ENCODE measurements at regions not wholly inside any gene's neighbourhood (a gene's known extent, or its start where the extent isn't known, plus 50 kb on each side); places are given as distances from the start of the nearest gene placed in this dataset.

DNA sequence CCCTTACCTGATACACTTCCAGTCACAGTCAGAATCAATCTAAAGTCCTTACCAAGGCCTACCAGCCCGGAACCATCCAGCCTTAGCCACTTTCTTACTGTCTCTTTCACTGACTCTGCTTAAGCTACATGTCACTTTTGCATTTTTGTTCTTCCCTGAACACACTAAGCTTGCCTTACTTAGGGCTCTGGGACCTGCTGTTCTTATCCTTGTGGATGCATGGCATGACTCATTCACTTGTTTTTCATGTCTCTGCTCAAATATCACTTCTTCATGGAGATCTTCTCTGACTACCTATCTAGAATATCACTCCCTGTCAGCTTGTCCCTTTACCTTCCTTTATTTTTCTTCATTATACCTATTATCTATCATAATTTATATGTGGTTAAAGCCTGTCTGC lies 65.6 kb upstream of the ZDHHC17 start:
- WGBS, 2 experiments (ENCODE audit: extremely low coverage in 1 of 2, insufficient coverage in 1 of 2, insufficient read length in 1 of 2, insufficient replicate concordance in 2 of 2, low coverage in 1 of 2, low lambda C conversion rate in 2 of 2, missing lambda C conversion rate in 1 of 2) = 84% methylated on average over 1 of the region's 1 CpG; no CpG with 5 or more reads in 1 of the 2 experiments
- H2BK20ac ChIP-seq (ENCODE audit: low read length) = no peak overlapping the region
- TF ChIP-seq CEBPB (IDR thresholded peaks at IDR 0.05; ENCODE audit: low read depth, low read length) (no peak), GTF2F1 (IDR thresholded peaks at IDR 0.05; ENCODE audit: borderline replicate concordance, low read depth, low read length) (no peak), RFX5 (IDR thresholded peaks at IDR 0.05; ENCODE audit: borderline replicate concordance, low read depth, low read length) (no peak), SIX5 (IDR thresholded peaks at IDR 0.05; ENCODE audit: low read depth, low read length) (no peak), NANOG (IDR thresholded peaks at IDR 0.05; ENCODE audit: insufficient read depth, low read depth, low read length, poor library complexity, severe bottlenecking) (no peak), HDAC6 (IDR thresholded peaks at IDR 0.05; ENCODE audit: low read depth, low read length) (no peak)
- TF ChIP-seq, protein P1, sequence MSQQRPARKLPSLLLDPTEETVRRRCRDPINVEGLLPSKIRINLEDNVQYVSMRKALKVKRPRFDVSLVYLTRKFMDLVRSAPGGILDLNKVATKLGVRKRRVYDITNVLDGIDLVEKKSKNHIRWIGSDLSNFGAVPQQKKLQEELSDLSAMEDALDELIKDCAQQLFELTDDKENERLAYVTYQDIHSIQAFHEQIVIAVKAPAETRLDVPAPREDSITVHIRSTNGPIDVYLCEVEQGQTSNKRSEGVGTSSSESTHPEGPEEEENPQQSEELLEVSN (IDR thresholded peaks at IDR 0.05) = no peak

More for the DNA sequence above, 65.6 kb upstream of the ZDHHC17 start:
- Histone ChIP-seq H2BK12ac (ENCODE audit: low read depth, low read length) (no peak overlapping the region), H2AFZ (ENCODE audit: low read length) (no peak overlapping the region), H3K14ac (ENCODE audit: insufficient read length) (no peak overlapping the region), H3K27ac (ENCODE audit: low read depth, low read length) (no peak overlapping the region), H4K91ac (replicated peaks; ENCODE audit: insufficient read length, low read length) (no peak overlapping the region), H3K36me3 (ENCODE audit: control insufficient read depth in 2 of 4, insufficient read depth in 4 of 4, low read length in 3 of 4) (no peaks in the 10 kb centered on the region), H3K4me3 (ENCODE audit: extremely low read depth in 1 of 4, insufficient read depth in 2 of 4, low read depth in 3 of 4, low read length in 4 of 4) (no peak overlapping the region), H3K4ac (replicated peaks; ENCODE audit: insufficient read length, low read depth, low read length) (no peak overlapping the region), H3K79me2 (ENCODE audit: control insufficient read depth in 1 of 2, insufficient read depth in 2 of 2, low read length in 2 of 2) (no peaks in the 10 kb centered on the region), H4K20me1 (replicated peaks in 1 of 2; ENCODE audit: control insufficient read depth in 1 of 2, insufficient read depth in 2 of 2, low read length in 2 of 2) (no peaks in the 10 kb centered on the region), H3K23me2 (ENCODE audit: low read depth, low read length) (no peaks in the 10 kb centered on the region), H3K9me3 (ENCODE audit: insufficient read depth in 2 of 2, low read depth in 1 of 2, low read length in 1 of 2) (no peaks in the 10 kb centered on the region), H2AK5ac (ENCODE audit: low read depth, low read length) (no peak overlapping the region), H3K56ac (replicated peaks; ENCODE audit: insufficient read length, low read depth, low read length) (no peak overlapping the region), H2BK5ac (ENCODE audit: low read depth, low read length) (no peak overlapping the region), H2BK15ac (ENCODE audit: low read length) (no peak overlapping the region), H3K4me2 (ENCODE audit: insufficient read depth in 1 of 2, low read depth in 2 of 2, low read length in 2 of 2) (0 out of 4 replicates have a peak overlapping the region, but pooled peaks of 1 of the 2 experiments have one; percentile 15), H3K27me3 (replicated peaks in 1 of 4; ENCODE audit: control insufficient read depth in 3 of 4, extremely low read depth in 1 of 4, insufficient read depth in 3 of 4, low read length in 3 of 4) (no peaks in the 10 kb centered on the region), H4K8ac (ENCODE audit: extremely low read depth, insufficient read depth, low read length) (no peak overlapping the region), H3K79me1 (ENCODE audit: low read depth, low read length) (no peaks in the 10 kb centered on the region), H3K9ac (replicated peaks in 1 of 4; ENCODE audit: extremely low read depth in 1 of 4, low read depth in 3 of 4, low read length in 3 of 4) (no peak overlapping the region), H2BK120ac (replicated peaks; ENCODE audit: low read depth, low read length) (peak overlapping the region; percentile 36), H4K5ac (ENCODE audit: insufficient read length, low read depth, low read length) (no peak overlapping the region), H3K4me1 (replicated peaks in 1 of 4; ENCODE audit: control insufficient read depth in 3 of 4, insufficient read depth in 4 of 4, low read length in 3 of 4) (peaks cover 5 to 12% (median 6%) of the 10 kb centered on the region in 4 experiments; a peak in 6 of 7 replicates), H3K18ac (ENCODE audit: extremely low read depth, low read length) (no peak overlapping the region; the same call in 1 of the 2 replicates), H3K23ac (ENCODE audit: insufficient read length) (no peak overlapping the region)
- FAIRE-seq = no peak
- DNase-seq (ENCODE audit: low read depth in 1 of 2, low spot score in 2 of 2) = no peak
- POLR2A ChIA-PET (ENCODE audit: partially characterized antibody) = interaction anchor here (0.6 kb wide), 1 partner anchor 15 kb away, joined by 4 read pairs; no protein-coding TSS in a partner anchor
- CTCF ChIA-PET (ENCODE audit: partially characterized antibody) = interaction anchor here (0.8 to 6.2 kb wide), 5 partner anchors 10 to 409 kb away, joined by 3 to 42 read pairs (median 4); no protein-coding TSS in a partner anchor

Measured in H1 (cell line).